IMR-90 (cell line): ENCODE measurements at regions not wholly inside any gene's neighbourhood (a gene's known extent, or its start where the extent isn't known, plus 50 kb on each side); places are given as distances from the start of the nearest gene placed in this dataset.

Experiments
- ATAC-seq: fragments of 200-7000 bp; cut with Tn5 transposase; 2 replicates; pipeline ENCODE4 v1.9.1; 2020; ENCODE audit warnings: low read depth, mild to moderate bottlenecking, moderate library complexity
- BruUV-seq: library from RNA; stranded (reverse); fragments of 400-500 nt; replicated peaks from 2 replicates; lab custom pipeline; 2021; lab: Mats Ljungman, UMichigan
- CTCF ChIA-PET: fragments of 300-600 bp; formaldehyde crosslinking; extraction: SDS; loops from one replicate; lab custom pipeline; 2021; ENCODE audit warnings: antibody characterized with exemption; lab: Yijun Ruan, JAX
- POLR2A ChIA-PET: fragments of 300-600 bp; sonication (Branson Sonifier 250); formaldehyde crosslinking; loops from one replicate; lab custom pipeline; 2022; ENCODE audit warnings: antibody characterized with exemption; ENCODE audit not compliant: unreplicated experiment; lab: Charles Lee
- DNase-seq: peaks from one replicate; pipeline ENCODE4 v3.0.0; 2013
- H2AFZ ChIP-seq: replicated peaks from 2 replicates; pipeline ENCODE3; 2013; ENCODE audit warnings: low read length, mild to moderate bottlenecking; ENCODE audit not compliant: poor library complexity
- H2AK5ac ChIP-seq: 2 replicates; pipeline ENCODE4 v1.6.1; 2013; ENCODE audit warnings: low read depth, low read length, inconsistent platforms
- H2AK9ac ChIP-seq: replicated peaks from 2 replicates; pipeline ENCODE3; 2013; ENCODE audit warnings: mild to moderate bottlenecking, low read depth, low read length, moderate library complexity; ENCODE audit not compliant: poor library complexity
- H2BK120ac ChIP-seq: 2 replicates; pipeline ENCODE4 v1.6.1; 2013; ENCODE audit warnings: low read depth, low read length, inconsistent platforms
- H2BK15ac ChIP-seq: 3 replicates; pipeline ENCODE4 v1.6.1; 2013; ENCODE audit warnings: low read depth, low read length, inconsistent platforms
- H2BK20ac ChIP-seq: 2 replicates; pipeline ENCODE4 v1.6.1; 2013; ENCODE audit warnings: low read depth, mild to moderate bottlenecking, inconsistent platforms, low read length, moderate library complexity
- H2BK5ac ChIP-seq: 2 replicates; pipeline ENCODE4 v1.6.1; 2013; ENCODE audit warnings: mild to moderate bottlenecking, low read depth, low read length, inconsistent platforms; ENCODE audit not compliant: poor library complexity, severe bottlenecking
- H3K14ac ChIP-seq: replicated peaks from 2 replicates; pipeline ENCODE4 v1.6.1; 2013; ENCODE audit warnings: low read depth, low read length, inconsistent platforms
- H3K18ac ChIP-seq: 2 replicates; pipeline ENCODE4 v1.6.1; 2013; ENCODE audit warnings: low read depth, low read length, control low read depth
- H3K23ac ChIP-seq: 2 replicates; pipeline ENCODE4 v1.6.1; 2013; ENCODE audit warnings: low read depth, low read length, inconsistent platforms
- H3K27ac ChIP-seq: 2 replicates; pipeline ENCODE4 v1.5.1; 2013; ENCODE audit warnings: mild to moderate bottlenecking, control low read depth, low read length; ENCODE audit not compliant: insufficient read depth
- H3K27me3 ChIP-seq: 2 replicates; pipeline ENCODE4 v1.6.1; 2013; ENCODE audit warnings: low read length; ENCODE audit not compliant: control insufficient read depth, insufficient read depth
- H3K36me3 ChIP-seq: 2 replicates; pipeline ENCODE4 v1.6.1; 2013; ENCODE audit warnings: low read length, mixed read lengths; ENCODE audit not compliant: control insufficient read depth, insufficient read depth
- H3K4ac ChIP-seq: 2 replicates; pipeline ENCODE4 v1.6.1; 2013; ENCODE audit warnings: low read depth, low read length, inconsistent platforms
- H3K4me1 ChIP-seq: 2 replicates; pipeline ENCODE4 v1.6.1; 2013; ENCODE audit warnings: low read length, mixed read lengths; ENCODE audit not compliant: control insufficient read depth, insufficient read depth
- H3K4me2 ChIP-seq: 2 replicates; pipeline ENCODE4 v1.6.1; 2013; ENCODE audit warnings: low read depth, mild to moderate bottlenecking, control low read depth, low read length, moderate library complexity
- H3K4me3 ChIP-seq: 2 replicates; pipeline ENCODE4 v1.5.1; 2013; ENCODE audit warnings: low read depth, mild to moderate bottlenecking, control low read depth, low read length, moderate library complexity; ENCODE audit not compliant: insufficient read depth
- H3K56ac ChIP-seq: 2 replicates; pipeline ENCODE4 v1.6.1; 2013; ENCODE audit warnings: low read length, inconsistent platforms; ENCODE audit not compliant: insufficient read depth; ENCODE audit errors: extremely low read depth
- H3K79me1 ChIP-seq, 2 experiments: 2 replicates each; pipeline ENCODE4 v1.6.1; 2013; ENCODE audit warnings: low read length in 2 of 2, inconsistent platforms in 1 of 2, low read depth in 1 of 2
- H3K9ac ChIP-seq: 2 replicates; pipeline ENCODE4 v1.6.1; 2013; ENCODE audit warnings: low read depth, low read length, control low read depth
- H3K9me1 ChIP-seq: 2 replicates; pipeline ENCODE4 v1.6.1; 2013; ENCODE audit warnings: low read length, inconsistent platforms; ENCODE audit not compliant: insufficient read depth
- H3K9me3 ChIP-seq: 2 replicates; pipeline ENCODE4 v1.6.1; 2013; ENCODE audit warnings: low read length; ENCODE audit not compliant: control insufficient read depth, insufficient read depth
- H4K20me1 ChIP-seq: 2 replicates; pipeline ENCODE4 v1.6.1; 2013; ENCODE audit warnings: low read length, inconsistent platforms; ENCODE audit not compliant: insufficient read depth
- H4K5ac ChIP-seq: 2 replicates; pipeline ENCODE4 v1.6.1; 2013; ENCODE audit warnings: mild to moderate bottlenecking, low read depth, low read length, control low read depth
- H4K8ac ChIP-seq, 2 experiments: 2 replicates each; pipeline ENCODE4 v1.6.1; 2013; ENCODE audit warnings: low read depth in 2 of 2, low read length in 2 of 2, control low read depth in 1 of 2, inconsistent platforms in 1 of 2
- H4K91ac ChIP-seq: 2 replicates; pipeline ENCODE4 v1.6.1; 2013; ENCODE audit warnings: low read depth, low read length, inconsistent platforms; ENCODE audit not compliant: insufficient read depth
- BHLHE40 ChIP-seq: fragments of 150-350 bp; IDR thresholded peaks from 2 replicates; pipeline ENCODE4 v1.6.1; 2016; ENCODE audit warnings: mild to moderate bottlenecking, low read depth, low read length
- CEBPB ChIP-seq: IDR thresholded peaks from 2 replicates; pipeline ENCODE4 v1.6.1; 2012; ENCODE audit warnings: low read depth, low read length, improper control_type of control experiment
- CHD1 ChIP-seq: IDR thresholded peaks from 2 replicates; pipeline ENCODE4 v1.6.1; 2012; ENCODE audit warnings: low read depth, low read length, improper control_type of control experiment
- CTCF ChIP-seq: conservative IDR thresholded peaks from 2 replicates; pipeline ENCODE4 v1.5.1; 2012; ENCODE audit warnings: mild to moderate bottlenecking, low read depth, low read length, improper control_type of control experiment
- ELK1 ChIP-seq: fragments of 150-350 bp; IDR thresholded peaks from 2 replicates; pipeline ENCODE4 v1.6.1; 2016; ENCODE audit warnings: low read depth, mild to moderate bottlenecking, low read length, moderate library complexity, borderline replicate concordance
- FOS ChIP-seq: fragments of 150-350 bp; IDR thresholded peaks from 2 replicates; pipeline ENCODE4 v1.6.1; 2016; ENCODE audit warnings: low read depth, low read length
- MAFK ChIP-seq: IDR thresholded peaks from 2 replicates; pipeline ENCODE4 v1.6.1; 2012; ENCODE audit warnings: low read depth, low read length, improper control_type of control experiment
- MAZ ChIP-seq: IDR thresholded peaks from 2 replicates; pipeline ENCODE4 v1.6.1; 2012; ENCODE audit warnings: low read depth, mild to moderate bottlenecking, low read length, improper control_type of control experiment, moderate library complexity, borderline replicate concordance
- MXI1 ChIP-seq: IDR thresholded peaks from 2 replicates; pipeline ENCODE4 v1.6.1; 2012; ENCODE audit warnings: low read depth, mild to moderate bottlenecking, low read length, moderate library complexity, borderline replicate concordance
- RCOR1 ChIP-seq: IDR thresholded peaks from 2 replicates; pipeline ENCODE4 v1.6.1; 2012; ENCODE audit warnings: mild to moderate bottlenecking, low read length, improper control_type of control experiment; ENCODE audit not compliant: insufficient replicate concordance
- SMC3 ChIP-seq: fragments of 150-350 bp; IDR thresholded peaks from 2 replicates; pipeline ENCODE4 v1.6.1; 2016; ENCODE audit warnings: low read depth, mild to moderate bottlenecking, antibody characterized with exemption, low read length, moderate library complexity
- WGBS, 2 experiments: methylation state at CpG; one replicate each; pipeline versions ENCODE4 v1.1.5 to v1.1.7; 2013; ENCODE audit warnings: missing lambda C conversion rate in 2 of 2; ENCODE audit not compliant: insufficient read length in 1 of 2; ENCODE audit errors: extremely low coverage in 2 of 2; 5-methylcytosine and 5-hydroxymethylcytosine counted together
- dilution Hi-C: fragments of 300-500 bp; cut with HindIII; formaldehyde crosslinking; loops from one replicate; pipeline ENCODE4 v1.14.3; 2018; ENCODE audit warnings: low sequenced_read_pairs; ENCODE audit not compliant: unreplicated experiment
- in situ Hi-C: fragments of 300-500 bp; cut with MboI; formaldehyde crosslinking; loops from 3 replicates; pipeline ENCODE4 v1.14.3; 2019; ENCODE audit warnings: low sequenced_read_pairs, inconsistent platforms, mixed read lengths
- intact Hi-C: fragments of 100-400 bp; cut with micrococcal nuclease; formaldehyde crosslinking; loops from 2 replicates; pipeline ENCODE4 v1.10.0; 2022

- intact Hi-C loops (no loop called here), dilution Hi-C loops (no loop called here), in situ Hi-C loops (no loop called here)
- ATAC-seq (no peak), DNase-seq (no peak)
- no peak overlapping the region for H2BK120ac ChIP-seq
- H3K14ac ChIP-seq, result no peak overlapping the region
- H3K4ac ChIP-seq, result no peak overlapping the region
- H3K9me1 ChIP-seq, result no peaks in the 10 kb centered on the region
- BruUV-seq, result no TSS peak
- H3K18ac ChIP-seq, result no peak overlapping the region
- no peak overlapping the region for H2BK15ac ChIP-seq
- H3K9me3 ChIP-seq, result 0 out of 2 replicates have a peak, but pooled peaks cover 3% of the 10 kb centered on the region
- no peak overlapping the region for H3K4me2 ChIP-seq
- H4K20me1 ChIP-seq, result no peaks in the 10 kb centered on the region
- no peaks in the 10 kb centered on the region for H3K79me1 ChIP-seq
- H4K5ac ChIP-seq, result no peak overlapping the region
- CTCF ChIA-PET, result no interaction called here
- H4K91ac ChIP-seq, result no peak overlapping the region
- POLR2A ChIA-PET, result no interaction called here
- H3K27me3 ChIP-seq, result no peaks in the 10 kb centered on the region
- no peak overlapping the region for H2BK20ac ChIP-seq
- H3K27ac ChIP-seq, result no peak overlapping the region
- H4K8ac ChIP-seq, result no peak overlapping the region
- no peak overlapping the region for H3K23ac ChIP-seq
- TF ChIP-seq CEBPB (no peak), ELK1 (no peak), RCOR1 (no peak), FOS (no peak), MAZ (no peak), MAFK (no peak), SMC3 (no peak), CTCF (no peak), BHLHE40 (no peak), CHD1 (no peak), MXI1 (no peak)
- H2AK9ac ChIP-seq, result no peak overlapping the region
- H2AK5ac ChIP-seq, result no peak overlapping the region
- H3K4me1 ChIP-seq, result no peaks in the 10 kb centered on the region
- WGBS, 2 experiments, result no CpG with 5 or more reads among the region's 6 CpGs
- H2AFZ ChIP-seq, result no peak overlapping the region
- H3K4me3 ChIP-seq, result no peak overlapping the region
- no peak overlapping the region for H3K9ac ChIP-seq
- no peak overlapping the region for H3K56ac ChIP-seq
- no peak overlapping the region for H2BK5ac ChIP-seq
- H3K36me3 ChIP-seq, result no peaks in the 10 kb centered on the region
Observed at GRCh38 chr10:21003240-21003822, 106.2 kb upstream of the NEBL start.
